ENCODE measurements at regions not wholly inside any gene's neighbourhood (a gene's known extent, or its start where the extent isn't known, plus 50 kb on each side); places are given as distances from the start of the nearest gene placed in this dataset.
"Not testable (repeated sequence)": the region's sequence is repeated elsewhere in the genome, so short reads cannot be mapped to it uniquely, and the experiment has no call there.

DNA sequence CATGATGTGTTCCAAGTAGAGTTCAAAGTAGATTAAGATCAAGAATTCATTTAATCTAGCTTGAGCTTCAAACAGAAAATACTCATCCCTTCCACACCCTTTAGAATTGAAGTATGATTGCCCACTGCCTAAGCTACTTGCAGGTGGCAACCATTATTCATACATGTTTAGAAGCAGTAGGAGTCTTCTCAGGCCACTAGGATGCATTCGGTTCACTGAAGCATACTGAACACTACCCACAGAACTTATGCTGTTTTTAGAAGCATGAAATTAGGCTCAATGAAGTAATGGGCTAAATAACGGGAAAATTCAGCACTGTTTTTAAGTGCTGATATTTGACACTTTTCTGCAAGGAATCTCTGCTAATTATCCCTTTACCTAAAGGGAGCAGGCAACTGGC is 263.4 kb downstream of the DEPDC1B start:
- no peak overlapping the region for H2AFZ ChIP-seq (ENCODE audit: low read depth, low read length)
- H3K4me2 ChIP-seq (ENCODE audit: low read length), result no peak overlapping the region
- H3K27ac ChIP-seq (ENCODE audit: low read depth, low read length), result no peak overlapping the region
- H3K27me3 Mint-ChIP-seq (ENCODE audit: low read depth, unreplicated experiment), result no peaks in the 10 kb centered on the region
- no peak overlapping the region for H3K27ac Mint-ChIP-seq (ENCODE audit: unreplicated experiment)
- TF ChIP-seq, protein P1, sequence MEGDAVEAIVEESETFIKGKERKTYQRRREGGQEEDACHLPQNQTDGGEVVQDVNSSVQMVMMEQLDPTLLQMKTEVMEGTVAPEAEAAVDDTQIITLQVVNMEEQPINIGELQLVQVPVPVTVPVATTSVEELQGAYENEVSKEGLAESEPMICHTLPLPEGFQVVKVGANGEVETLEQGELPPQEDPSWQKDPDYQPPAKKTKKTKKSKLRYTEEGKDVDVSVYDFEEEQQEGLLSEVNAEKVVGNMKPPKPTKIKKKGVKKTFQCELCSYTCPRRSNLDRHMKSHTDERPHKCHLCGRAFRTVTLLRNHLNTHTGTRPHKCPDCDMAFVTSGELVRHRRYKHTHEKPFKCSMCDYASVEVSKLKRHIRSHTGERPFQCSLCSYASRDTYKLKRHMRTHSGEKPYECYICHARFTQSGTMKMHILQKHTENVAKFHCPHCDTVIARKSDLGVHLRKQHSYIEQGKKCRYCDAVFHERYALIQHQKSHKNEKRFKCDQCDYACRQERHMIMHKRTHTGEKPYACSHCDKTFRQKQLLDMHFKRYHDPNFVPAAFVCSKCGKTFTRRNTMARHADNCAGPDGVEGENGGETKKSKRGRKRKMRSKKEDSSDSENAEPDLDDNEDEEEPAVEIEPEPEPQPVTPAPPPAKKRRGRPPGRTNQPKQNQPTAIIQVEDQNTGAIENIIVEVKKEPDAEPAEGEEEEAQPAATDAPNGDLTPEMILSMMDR (IDR thresholded peaks at IDR 0.05; ENCODE audit: insufficient read depth, low read depth, low read length), result no peak
- TF ChIP-seq EZH2 (IDR thresholded peaks at IDR 0.05; ENCODE audit: insufficient read depth, low read length), result no peak
- H3K9me3 Mint-ChIP-seq (ENCODE audit: unreplicated experiment), result peaks cover 2% of the 10 kb centered on the region
- H3K4me3 ChIP-seq (ENCODE audit: insufficient read depth, low read depth, low read length), result no peak overlapping the region
- FAIRE-seq (no peak), DNase-seq (ENCODE audit: low read depth) (no peak)
- no peaks in the 10 kb centered on the region for H3K4me1 Mint-ChIP-seq (ENCODE audit: low read depth, unreplicated experiment)
- no peak overlapping the region for H3K4me3 Mint-ChIP-seq (ENCODE audit: unreplicated experiment)
- no peaks in the 10 kb centered on the region for H3K4me1 ChIP-seq (ENCODE audit: insufficient read depth, low read length)
- H3K79me2 ChIP-seq (ENCODE audit: insufficient read depth, low read length), result no peaks in the 10 kb centered on the region
- no peak overlapping the region for H3K9ac ChIP-seq (ENCODE audit: low read length)
- no peaks in the 10 kb centered on the region for H3K36me3 Mint-ChIP-seq (ENCODE audit: low read depth, unreplicated experiment)
- no peaks in the 10 kb centered on the region for H3K27me3 ChIP-seq (ENCODE audit: insufficient read depth, low read length)
- H3K9me3 ChIP-seq (ENCODE audit: insufficient read depth, low read depth, low read length), result no peaks in the 10 kb centered on the region
- H4K20me1 ChIP-seq (ENCODE audit: insufficient read depth, low read length), result no peaks in the 10 kb centered on the region
- H3K36me3 ChIP-seq (ENCODE audit: insufficient read depth, low read length), result no peaks in the 10 kb centered on the region

DNA sequence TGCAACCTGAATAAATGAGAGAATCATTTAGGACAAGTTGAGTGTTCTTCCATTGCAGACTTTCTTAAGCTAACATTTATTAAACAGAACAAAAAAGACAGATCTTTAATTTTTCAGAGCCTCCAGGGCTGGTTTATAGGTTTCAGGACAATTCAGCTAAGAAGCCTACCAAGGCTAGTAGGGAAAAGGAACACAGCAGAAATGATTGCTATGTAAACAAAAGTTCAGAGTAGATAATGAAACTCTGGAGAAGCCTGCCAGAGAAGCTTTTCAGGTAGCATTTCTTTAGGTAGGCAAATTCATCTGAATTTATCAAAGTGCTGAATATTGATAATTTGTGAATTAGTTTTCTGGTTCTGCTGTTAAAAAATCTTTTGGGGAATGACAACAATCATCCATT is 264.2 kb downstream of the DEPDC1B start:
- H3K36me3 Mint-ChIP-seq (ENCODE audit: low read depth, unreplicated experiment), result no peaks in the 10 kb centered on the region
- DNase-seq (ENCODE audit: low read depth), result no peak
- Histone ChIP-seq H3K4me3 (ENCODE audit: insufficient read depth, low read depth, low read length) (no peak overlapping the region), H3K4me1 (ENCODE audit: insufficient read depth, low read length) (no peaks in the 10 kb centered on the region), H3K27ac (ENCODE audit: low read depth, low read length) (no peak overlapping the region), H4K20me1 (ENCODE audit: insufficient read depth, low read length) (no peaks in the 10 kb centered on the region), H3K9ac (ENCODE audit: low read length) (no peak overlapping the region), H3K36me3 (ENCODE audit: insufficient read depth, low read length) (no peaks in the 10 kb centered on the region), H3K27me3 (ENCODE audit: insufficient read depth, low read length) (no peaks in the 10 kb centered on the region), H2AFZ (ENCODE audit: low read depth, low read length) (no peak overlapping the region), H3K79me2 (ENCODE audit: insufficient read depth, low read length) (no peaks in the 10 kb centered on the region), H3K9me3 (ENCODE audit: insufficient read depth, low read depth, low read length) (no peaks in the 10 kb centered on the region), H3K4me2 (ENCODE audit: low read length) (no peak overlapping the region)
- H3K27ac Mint-ChIP-seq (ENCODE audit: unreplicated experiment), result no peak overlapping the region
- H3K27me3 Mint-ChIP-seq (ENCODE audit: low read depth, unreplicated experiment), result no peaks in the 10 kb centered on the region
- FAIRE-seq, result no peak
- H3K4me1 Mint-ChIP-seq (ENCODE audit: low read depth, unreplicated experiment), result no peaks in the 10 kb centered on the region
- H3K9me3 Mint-ChIP-seq (ENCODE audit: unreplicated experiment), result peaks cover 2% of the 10 kb centered on the region
- TF ChIP-seq, protein P1 (IDR thresholded peaks at IDR 0.05; ENCODE audit: insufficient read depth, low read depth, low read length), result no peak
- no peak for TF ChIP-seq EZH2 (IDR thresholded peaks at IDR 0.05; ENCODE audit: insufficient read depth, low read length)
- no peak overlapping the region for H3K4me3 Mint-ChIP-seq (ENCODE audit: unreplicated experiment)

DNA sequence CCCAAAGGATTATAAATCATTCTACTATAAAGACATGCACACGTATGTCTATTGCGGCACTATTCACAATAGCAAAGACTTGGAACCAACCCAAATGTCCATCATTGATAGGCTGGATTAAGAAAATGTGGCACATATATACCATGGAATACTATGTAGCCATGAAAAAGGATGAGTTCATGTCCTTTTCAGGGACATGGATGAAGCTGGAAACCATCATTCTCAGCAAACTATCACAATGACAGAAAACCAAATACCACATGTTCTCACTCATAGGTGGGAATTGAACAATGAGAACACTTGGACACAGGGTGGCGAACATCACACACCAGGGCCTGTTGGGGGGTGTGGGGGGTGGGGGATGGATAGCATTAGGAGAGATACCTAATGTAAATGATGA is 273.8 kb downstream of the DEPDC1B start:
- FAIRE-seq; H3K4me2 ChIP-seq (ENCODE audit: low read length); H3K4me1 ChIP-seq (ENCODE audit: insufficient read depth, low read length): not testable (repeated sequence)

DNA sequence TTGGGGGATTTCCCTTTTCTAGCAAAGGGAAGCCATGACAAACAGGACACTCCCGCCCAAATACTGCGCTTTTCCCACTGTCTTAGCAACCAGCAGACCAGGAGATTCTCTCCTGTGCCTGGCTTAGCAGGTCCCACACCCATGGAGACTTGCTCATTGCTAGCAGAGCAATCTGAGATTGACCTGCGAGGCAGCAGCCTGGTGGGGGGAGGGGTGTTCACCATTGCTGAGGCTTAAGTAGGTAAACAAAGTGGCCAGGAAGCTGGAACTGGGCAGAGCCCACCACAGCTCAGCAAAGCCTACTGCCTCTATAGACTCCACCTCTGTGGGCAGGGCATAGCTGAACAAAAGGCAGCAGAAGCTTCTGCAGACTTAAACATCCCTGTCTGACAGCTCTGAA is 279.2 kb downstream of the DEPDC1B start:
- not testable (repeated sequence) for FAIRE-seq
- peaks cover 23% of the 10 kb centered on the region for H3K9me3 Mint-ChIP-seq (ENCODE audit: unreplicated experiment)

More for the DNA sequence above, 273.8 kb downstream of the DEPDC1B start:
- not testable (repeated sequence) for H3K27ac ChIP-seq (ENCODE audit: low read depth, low read length); H3K4me3 Mint-ChIP-seq (ENCODE audit: unreplicated experiment); H3K4me1 Mint-ChIP-seq (ENCODE audit: low read depth, unreplicated experiment); H3K27ac Mint-ChIP-seq (ENCODE audit: unreplicated experiment); H2AFZ ChIP-seq (ENCODE audit: low read depth, low read length); H3K36me3 Mint-ChIP-seq (ENCODE audit: low read depth, unreplicated experiment); H3K79me2 ChIP-seq (ENCODE audit: insufficient read depth, low read length); H3K27me3 Mint-ChIP-seq (ENCODE audit: low read depth, unreplicated experiment); H3K27me3 ChIP-seq (ENCODE audit: insufficient read depth, low read length); H4K20me1 ChIP-seq (ENCODE audit: insufficient read depth, low read length); H3K4me3 ChIP-seq (ENCODE audit: insufficient read depth, low read depth, low read length); H3K9me3 ChIP-seq (ENCODE audit: insufficient read depth, low read depth, low read length); H3K9ac ChIP-seq (ENCODE audit: low read length); DNase-seq (ENCODE audit: low read depth); H3K36me3 ChIP-seq (ENCODE audit: insufficient read depth, low read length)
- peaks cover 17% of the 10 kb centered on the region for H3K9me3 Mint-ChIP-seq (ENCODE audit: unreplicated experiment)

More for the DNA sequence above, 279.2 kb downstream of the DEPDC1B start:
- not testable (repeated sequence) for H3K9ac ChIP-seq (ENCODE audit: low read length); H3K79me2 ChIP-seq (ENCODE audit: insufficient read depth, low read length); H2AFZ ChIP-seq (ENCODE audit: low read depth, low read length); H3K27ac Mint-ChIP-seq (ENCODE audit: unreplicated experiment); H4K20me1 ChIP-seq (ENCODE audit: insufficient read depth, low read length); H3K4me2 ChIP-seq (ENCODE audit: low read length); H3K4me1 Mint-ChIP-seq (ENCODE audit: low read depth, unreplicated experiment); H3K36me3 ChIP-seq (ENCODE audit: insufficient read depth, low read length); DNase-seq (ENCODE audit: low read depth); H3K27me3 ChIP-seq (ENCODE audit: insufficient read depth, low read length); H3K4me3 ChIP-seq (ENCODE audit: insufficient read depth, low read depth, low read length); H3K27ac ChIP-seq (ENCODE audit: low read depth, low read length); H3K36me3 Mint-ChIP-seq (ENCODE audit: low read depth, unreplicated experiment); H3K4me3 Mint-ChIP-seq (ENCODE audit: unreplicated experiment); H3K4me1 ChIP-seq (ENCODE audit: insufficient read depth, low read length); H3K9me3 ChIP-seq (ENCODE audit: insufficient read depth, low read depth, low read length); H3K27me3 Mint-ChIP-seq (ENCODE audit: low read depth, unreplicated experiment)
